ENCODE measurements at regions not wholly inside any gene's neighbourhood (a gene's known extent, or its start where the extent isn't known, plus 50 kb on each side); places are given as distances from the start of the nearest gene placed in this dataset.

- no TSS peak for BruUV-seq (replicated peaks)
- peak overlapping the region in 1 of 2 experiments; percentile 67; a peak in 1 of 4 replicates for H4K8ac ChIP-seq (ENCODE audit: low read depth in 2 of 2, low read length in 2 of 2)
- WGBS, 2 experiments (ENCODE audit: extremely low coverage in 2 of 2, insufficient read length in 1 of 2), result no CpG with 5 or more reads among the region's 1 CpG
- H3K18ac ChIP-seq (ENCODE audit: low read depth, low read length), result peak overlapping the region; percentile 77; the same call in 1 of the 2 replicates
- H2AFZ ChIP-seq (replicated peaks; ENCODE audit: low read length, poor library complexity), result no peak overlapping the region
- in situ Hi-C loops (cut with MboI; ENCODE audit: low sequenced_read_pairs) (no loop called here), dilution Hi-C loops (cut with HindIII; ENCODE audit: low sequenced_read_pairs, unreplicated experiment) (no loop called here), intact Hi-C loops (cut with micrococcal nuclease) (no loop called here)
- H3K23ac ChIP-seq (ENCODE audit: low read depth, low read length), result peak overlapping the region; percentile 68; the same call in 1 of the 2 replicates
- H4K20me1 ChIP-seq (ENCODE audit: insufficient read depth, low read length), result no peaks in the 10 kb centered on the region
- peak overlapping the region; percentile 76 for H3K14ac ChIP-seq (replicated peaks; ENCODE audit: low read depth, low read length)
- H2BK5ac ChIP-seq (ENCODE audit: low read depth, low read length, poor library complexity, severe bottlenecking), result peak overlapping the region; percentile 34
- H3K4me2 ChIP-seq (ENCODE audit: low read depth, low read length), result no peak overlapping the region
- H3K9me1 ChIP-seq (ENCODE audit: insufficient read depth, low read length), result peaks cover 4% of the 10 kb centered on the region
- H2BK15ac ChIP-seq (ENCODE audit: low read depth, low read length), result peak overlapping the region; percentile 95; the same call in 1 of the 3 replicates
- H3K27ac ChIP-seq (ENCODE audit: insufficient read depth, low read length), result no peak overlapping the region
- H2BK120ac ChIP-seq (ENCODE audit: low read depth, low read length), result peak overlapping the region; percentile 82
- no peak for DNase-seq
- ChIA-PET POLR2A (ENCODE audit: unreplicated experiment) (no interaction called here), CTCF (no interaction called here)
- H3K4me3 ChIP-seq (ENCODE audit: insufficient read depth, low read depth, low read length), result no peak overlapping the region
- no peaks in the 10 kb centered on the region for H3K9me3 ChIP-seq (ENCODE audit: control insufficient read depth, insufficient read depth, low read length)
- no peaks in the 10 kb centered on the region for H3K36me3 ChIP-seq (ENCODE audit: control insufficient read depth, insufficient read depth, low read length)
- TF ChIP-seq NFE2L2 (IDR thresholded peaks at IDR 0.05; ENCODE audit: low read depth, low read length), result no peak
- no peak for TF ChIP-seq USF2 (IDR thresholded peaks at IDR 0.05; ENCODE audit: low read depth, low read length)
- no peak for TF ChIP-seq MAZ (IDR thresholded peaks at IDR 0.05; ENCODE audit: borderline replicate concordance, low read depth, low read length)
- TF ChIP-seq POLR2A (IDR thresholded peaks at IDR 0.05; ENCODE audit: low read depth, low read length), result no peak
- TF ChIP-seq, protein P1, sequence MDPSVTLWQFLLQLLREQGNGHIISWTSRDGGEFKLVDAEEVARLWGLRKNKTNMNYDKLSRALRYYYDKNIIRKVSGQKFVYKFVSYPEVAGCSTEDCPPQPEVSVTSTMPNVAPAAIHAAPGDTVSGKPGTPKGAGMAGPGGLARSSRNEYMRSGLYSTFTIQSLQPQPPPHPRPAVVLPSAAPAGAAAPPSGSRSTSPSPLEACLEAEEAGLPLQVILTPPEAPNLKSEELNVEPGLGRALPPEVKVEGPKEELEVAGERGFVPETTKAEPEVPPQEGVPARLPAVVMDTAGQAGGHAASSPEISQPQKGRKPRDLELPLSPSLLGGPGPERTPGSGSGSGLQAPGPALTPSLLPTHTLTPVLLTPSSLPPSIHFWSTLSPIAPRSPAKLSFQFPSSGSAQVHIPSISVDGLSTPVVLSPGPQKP (IDR thresholded peaks at IDR 0.05; ENCODE audit: borderline replicate concordance, low read depth, low read length), result no peak
- TF ChIP-seq, protein P2, sequence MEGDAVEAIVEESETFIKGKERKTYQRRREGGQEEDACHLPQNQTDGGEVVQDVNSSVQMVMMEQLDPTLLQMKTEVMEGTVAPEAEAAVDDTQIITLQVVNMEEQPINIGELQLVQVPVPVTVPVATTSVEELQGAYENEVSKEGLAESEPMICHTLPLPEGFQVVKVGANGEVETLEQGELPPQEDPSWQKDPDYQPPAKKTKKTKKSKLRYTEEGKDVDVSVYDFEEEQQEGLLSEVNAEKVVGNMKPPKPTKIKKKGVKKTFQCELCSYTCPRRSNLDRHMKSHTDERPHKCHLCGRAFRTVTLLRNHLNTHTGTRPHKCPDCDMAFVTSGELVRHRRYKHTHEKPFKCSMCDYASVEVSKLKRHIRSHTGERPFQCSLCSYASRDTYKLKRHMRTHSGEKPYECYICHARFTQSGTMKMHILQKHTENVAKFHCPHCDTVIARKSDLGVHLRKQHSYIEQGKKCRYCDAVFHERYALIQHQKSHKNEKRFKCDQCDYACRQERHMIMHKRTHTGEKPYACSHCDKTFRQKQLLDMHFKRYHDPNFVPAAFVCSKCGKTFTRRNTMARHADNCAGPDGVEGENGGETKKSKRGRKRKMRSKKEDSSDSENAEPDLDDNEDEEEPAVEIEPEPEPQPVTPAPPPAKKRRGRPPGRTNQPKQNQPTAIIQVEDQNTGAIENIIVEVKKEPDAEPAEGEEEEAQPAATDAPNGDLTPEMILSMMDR (conservative IDR thresholded peaks at IDR 0.05; ENCODE audit: low read depth, low read length), result no peak
- no peak for TF ChIP-seq SMC3 (IDR thresholded peaks at IDR 0.05; ENCODE audit: low read depth, low read length)
- TF ChIP-seq CEBPB (IDR thresholded peaks at IDR 0.05; ENCODE audit: low read depth, low read length), result no peak
- TF ChIP-seq RAD21 (IDR thresholded peaks at IDR 0.05; ENCODE audit: low read length), result no peak
- no peak for TF ChIP-seq FOS (IDR thresholded peaks at IDR 0.05; ENCODE audit: low read depth, low read length)
- H4K5ac ChIP-seq (ENCODE audit: low read depth, low read length), result peak overlapping the region; percentile 66; the same call in 1 of the 2 replicates
- H2BK20ac ChIP-seq (ENCODE audit: low read depth, low read length), result peak overlapping the region; percentile 77; the same call in 1 of the 2 replicates
- no peaks in the 10 kb centered on the region for H3K79me1 ChIP-seq (ENCODE audit: low read depth in 1 of 2, low read length in 2 of 2)
- peak overlapping the region; percentile 95 for H2AK5ac ChIP-seq (ENCODE audit: low read depth, low read length)
- no peak overlapping the region for H2AK9ac ChIP-seq (replicated peaks; ENCODE audit: low read depth, low read length, poor library complexity)
- H3K27me3 ChIP-seq (ENCODE audit: control insufficient read depth, insufficient read depth, low read length), result no peaks in the 10 kb centered on the region
- ATAC-seq (ENCODE audit: low read depth), result no peak
- peak overlapping the region; percentile 31 for H4K91ac ChIP-seq (ENCODE audit: insufficient read depth, low read depth, low read length)
- H3K56ac ChIP-seq (ENCODE audit: extremely low read depth, insufficient read depth, low read length), result no peak overlapping the region
- H3K9ac ChIP-seq (ENCODE audit: low read depth, low read length), result no peak overlapping the region
- H3K4ac ChIP-seq (ENCODE audit: low read depth, low read length), result peak overlapping the region; percentile 82
- peaks cover 13% of the 10 kb centered on the region for H3K4me1 ChIP-seq (ENCODE audit: control insufficient read depth, insufficient read depth, low read length)
Observed at GRCh38 chr7:142542105-142542504, 207.2 kb upstream of the PRSS1 start.
